Stimulated activated naive CD8-positive, alpha-beta T cell treated with anti-CD3 and anti-CD28 coated beads, Interleukin-15, Interleukin-2, amounts not matched to agents 100 ng/mL and 50 ng/mL, for 24 hours (primary cell): ENCODE measurements at regions not wholly inside any gene's neighbourhood (a gene's known extent, or its start where the extent isn't known, plus 50 kb on each side); places are given as distances from the start of the nearest gene placed in this dataset.
"Not testable (repeated sequence)": the region's sequence is repeated elsewhere in the genome, so short reads cannot be mapped to it uniquely, and the experiment has no call there.

Experiments
- H3K27ac Mint-ChIP-seq: one replicate; pipeline ENCODE4 v1.8.0; 2021; ENCODE audit warnings: mild to moderate bottlenecking, mixed read lengths
- H3K27me3 Mint-ChIP-seq: one replicate; pipeline ENCODE4 v1.8.0; 2021; ENCODE audit warnings: mixed read lengths
- H3K36me3 Mint-ChIP-seq: one replicate; pipeline ENCODE4 v1.8.0; 2021; ENCODE audit warnings: low read depth, mixed read lengths
- H3K4me1 Mint-ChIP-seq: one replicate; pipeline ENCODE4 v1.8.0; 2021; ENCODE audit warnings: low read depth, mixed read lengths
- H3K4me3 Mint-ChIP-seq: one replicate; pipeline ENCODE4 v1.8.0; 2021; ENCODE audit warnings: mild to moderate bottlenecking, mixed read lengths
- H3K9me3 Mint-ChIP-seq: one replicate; pipeline ENCODE4 v1.8.0; 2021; ENCODE audit warnings: mixed read lengths

DNA sequence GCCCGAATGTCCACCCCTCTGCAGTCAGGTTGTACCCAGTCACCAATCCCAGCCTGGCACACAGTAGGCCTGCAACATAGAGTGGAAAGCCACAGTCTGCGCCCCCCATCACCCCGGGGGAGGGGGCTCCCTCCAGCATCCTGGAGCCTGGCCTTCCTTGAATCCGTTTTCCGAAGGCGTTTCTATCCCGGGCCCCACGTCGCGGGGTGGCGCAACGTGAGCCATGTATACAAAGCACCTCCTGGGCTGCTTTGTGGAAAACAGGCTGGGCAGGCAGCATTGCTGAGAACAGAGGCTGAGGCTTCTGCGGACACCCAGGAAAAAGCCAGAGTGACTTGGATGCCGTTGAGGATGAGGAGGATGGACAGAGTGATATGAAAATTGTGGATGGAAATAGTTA, 103.3 kb upstream of the USP29 start:
- Mint-ChIP-seq H3K4me1 (no peaks in the 10 kb centered on the region), H3K36me3 (peaks cover 10% of the 10 kb centered on the region), H3K27ac (no peak overlapping the region), H3K27me3 (no peaks in the 10 kb centered on the region), H3K9me3 (peaks cover 45% of the 10 kb centered on the region), H3K4me3 (no peak overlapping the region)

DNA sequence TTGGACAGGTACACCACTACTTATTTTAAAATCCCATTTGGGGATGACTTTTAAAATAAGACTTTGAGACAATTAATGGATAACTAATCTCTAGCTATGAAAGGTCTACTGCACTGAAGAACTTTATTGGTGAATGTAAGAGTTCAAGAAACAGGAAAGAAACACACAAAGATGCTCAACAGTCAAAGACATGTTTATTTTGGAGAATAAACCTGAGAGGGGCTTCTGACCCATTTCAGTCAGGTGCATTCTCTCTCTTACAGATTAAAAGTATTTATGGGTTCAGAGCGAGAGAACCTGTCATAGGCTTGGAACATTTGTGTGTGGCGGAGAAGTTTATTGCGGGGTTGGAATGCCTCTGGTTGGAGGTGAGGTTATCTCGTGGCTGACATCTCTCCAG, 94.3 kb upstream of the USP29 start:
- Mint-ChIP-seq H3K36me3 (no peaks in the 10 kb centered on the region), H3K9me3 (peaks cover 38% of the 10 kb centered on the region), H3K27me3 (no peaks in the 10 kb centered on the region), H3K4me1 (no peaks in the 10 kb centered on the region), H3K27ac (no peak overlapping the region), H3K4me3 (no peak overlapping the region)

DNA sequence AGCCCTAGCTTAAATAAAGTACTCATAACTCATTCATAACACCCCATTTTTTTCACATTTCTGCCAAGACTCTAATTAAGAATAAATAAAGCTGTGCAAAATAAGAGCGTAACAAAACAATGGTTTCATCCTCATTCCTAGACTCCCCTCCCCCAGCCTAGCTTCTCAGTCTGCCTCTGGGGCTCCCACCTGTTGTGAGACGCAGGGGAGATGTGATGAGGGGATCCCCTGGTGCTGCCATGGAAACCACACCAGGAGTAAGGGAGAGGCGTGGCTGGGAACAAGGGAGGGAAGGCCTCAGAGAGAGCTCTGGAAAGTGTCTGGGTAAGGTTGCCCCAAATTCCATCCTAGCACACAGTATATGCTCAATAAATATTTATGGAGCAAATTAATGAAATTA, 93.3 kb upstream of the USP29 start:
- H3K9me3 Mint-ChIP-seq: peaks cover 36% of the 10 kb centered on the region
- H3K36me3 Mint-ChIP-seq: no peaks in the 10 kb centered on the region
- no peaks in the 10 kb centered on the region for H3K27me3 Mint-ChIP-seq
- no peak overlapping the region for H3K4me3 Mint-ChIP-seq
- no peaks in the 10 kb centered on the region for H3K4me1 Mint-ChIP-seq
- H3K27ac Mint-ChIP-seq: no peak overlapping the region

DNA sequence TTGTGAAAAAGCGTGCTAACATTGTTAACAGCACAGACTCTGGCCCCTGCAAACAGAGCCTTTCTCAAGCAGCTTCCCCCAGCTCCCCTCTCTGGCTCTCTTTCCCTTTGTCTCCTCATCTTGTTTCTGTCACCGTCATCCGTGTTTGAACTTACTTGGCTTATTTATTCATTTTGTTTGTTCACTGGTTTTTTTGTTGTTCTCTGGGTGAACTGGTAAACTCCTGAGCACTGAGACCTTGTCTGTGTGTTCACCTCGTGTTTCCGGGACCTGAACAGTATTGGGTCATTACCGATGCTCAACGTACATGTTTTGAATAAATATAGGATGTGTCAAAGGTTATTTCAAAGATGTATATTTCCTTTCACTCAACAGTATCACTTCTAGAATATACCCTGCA, 92.4 kb upstream of the USP29 start:
- Mint-ChIP-seq H3K4me3 (no peak overlapping the region), H3K9me3 (peaks cover 39% of the 10 kb centered on the region), H3K27ac (no peak overlapping the region), H3K27me3 (no peaks in the 10 kb centered on the region), H3K4me1 (no peaks in the 10 kb centered on the region), H3K36me3 (no peaks in the 10 kb centered on the region)

DNA sequence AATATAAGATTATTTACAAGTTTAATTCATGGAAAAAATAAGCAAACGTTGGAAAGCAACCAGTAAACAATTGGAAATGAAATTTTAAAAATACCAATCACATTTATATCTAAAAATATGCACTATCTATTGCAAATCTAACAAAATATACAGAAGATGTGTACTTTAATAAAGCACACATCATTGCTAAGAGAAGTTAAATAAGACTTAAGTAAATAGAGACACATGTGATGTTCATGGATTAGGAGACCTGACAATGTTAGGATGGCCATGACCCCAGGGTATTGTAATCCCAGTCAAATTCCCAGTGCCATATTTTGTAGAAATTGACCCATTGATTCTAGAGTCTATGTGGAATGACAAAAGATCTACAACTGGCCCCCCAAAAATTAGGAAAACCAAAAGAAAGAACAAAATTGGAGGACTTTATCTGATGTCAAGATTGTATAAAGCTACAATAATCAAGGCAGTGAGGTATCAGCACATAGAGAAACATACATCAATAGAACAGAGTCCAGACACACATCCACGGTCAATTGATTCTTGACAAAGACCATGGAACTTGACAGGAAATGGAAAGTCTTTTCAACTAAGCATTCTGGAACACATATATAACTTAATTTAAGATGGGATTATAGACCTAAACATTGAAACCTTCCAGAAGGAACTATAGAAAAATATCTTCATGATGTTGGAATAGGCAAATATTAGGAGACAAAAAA, 90.8 kb upstream of the USP29 start:
- Mint-ChIP-seq H3K27me3 (no peaks in the 10 kb centered on the region), H3K36me3 (no peaks in the 10 kb centered on the region), H3K4me1 (no peaks in the 10 kb centered on the region), H3K4me3 (no peak overlapping the region), H3K9me3 (peaks cover 37% of the 10 kb centered on the region), H3K27ac (no peak overlapping the region)

DNA sequence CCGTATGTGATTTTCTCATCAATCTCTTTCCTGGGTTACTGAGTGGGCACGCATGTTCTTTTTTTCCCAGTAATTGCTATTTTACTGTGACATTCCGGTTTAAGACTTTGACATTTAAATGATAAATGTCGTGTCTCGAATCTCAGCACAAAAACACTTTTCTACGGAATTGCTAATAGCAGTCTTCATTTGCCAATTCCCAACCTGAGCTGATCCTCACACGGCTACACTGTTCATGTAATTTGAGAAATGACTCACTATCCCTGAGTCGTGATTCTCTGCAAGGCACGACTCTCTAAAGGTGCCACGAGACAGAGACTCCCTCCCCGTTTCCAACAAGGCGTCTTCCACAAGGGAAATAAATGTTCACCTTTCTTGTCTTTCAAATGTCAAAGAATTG, 88.7 kb upstream of the USP29 start:
- peaks cover 4% of the 10 kb centered on the region for H3K36me3 Mint-ChIP-seq
- H3K4me3 Mint-ChIP-seq: no peak overlapping the region
- H3K4me1 Mint-ChIP-seq: no peaks in the 10 kb centered on the region
- H3K9me3 Mint-ChIP-seq: peaks cover 35% of the 10 kb centered on the region
- H3K27me3 Mint-ChIP-seq: no peaks in the 10 kb centered on the region
- no peak overlapping the region for H3K27ac Mint-ChIP-seq

DNA sequence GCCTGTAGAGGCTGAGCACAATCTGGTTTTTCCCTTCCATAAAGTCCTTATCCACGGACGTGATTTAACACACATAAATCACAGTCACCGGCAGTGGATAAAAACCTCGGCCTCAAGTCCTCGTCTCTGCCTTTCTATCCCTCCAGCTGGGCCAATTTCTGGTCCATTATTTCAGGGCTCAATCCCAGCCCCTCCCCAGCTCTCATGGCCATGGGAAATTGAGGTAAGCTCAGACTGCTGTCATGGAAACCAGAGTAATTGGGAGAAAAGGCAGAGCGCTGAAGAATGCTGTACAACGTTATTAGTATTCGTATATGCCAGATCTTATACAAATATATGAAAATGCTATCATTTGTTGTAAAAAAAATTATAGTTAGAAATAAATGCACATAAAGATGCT, 86.2 kb upstream of the USP29 start:
- Mint-ChIP-seq H3K27ac (no peak overlapping the region), H3K9me3 (peaks cover 43% of the 10 kb centered on the region), H3K4me1 (no peaks in the 10 kb centered on the region), H3K4me3 (no peak overlapping the region), H3K36me3 (peaks cover 4% of the 10 kb centered on the region), H3K27me3 (no peaks in the 10 kb centered on the region)

DNA sequence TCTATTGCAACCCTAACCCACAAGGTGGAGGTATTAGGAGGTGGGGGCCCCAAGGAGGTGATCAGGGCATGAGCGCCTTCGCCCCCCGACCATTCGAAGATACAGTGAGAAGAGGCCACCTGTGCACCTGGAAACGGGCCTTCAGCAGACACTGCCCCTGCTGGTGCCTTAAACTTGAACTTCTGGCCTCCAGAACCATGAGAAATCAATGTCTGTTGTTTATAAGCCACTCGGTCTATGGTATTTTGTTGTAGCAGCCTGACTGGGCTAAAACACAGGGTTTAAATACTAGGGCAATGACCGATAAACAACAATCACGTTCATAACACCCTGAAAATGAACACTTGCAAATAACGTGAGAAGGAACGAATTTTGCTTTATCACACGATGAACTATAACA, 85.2 kb upstream of the USP29 start:
- Mint-ChIP-seq H3K4me1 (no peaks in the 10 kb centered on the region), H3K27ac (no peak overlapping the region), H3K9me3 (peaks cover 51% of the 10 kb centered on the region)

DNA sequence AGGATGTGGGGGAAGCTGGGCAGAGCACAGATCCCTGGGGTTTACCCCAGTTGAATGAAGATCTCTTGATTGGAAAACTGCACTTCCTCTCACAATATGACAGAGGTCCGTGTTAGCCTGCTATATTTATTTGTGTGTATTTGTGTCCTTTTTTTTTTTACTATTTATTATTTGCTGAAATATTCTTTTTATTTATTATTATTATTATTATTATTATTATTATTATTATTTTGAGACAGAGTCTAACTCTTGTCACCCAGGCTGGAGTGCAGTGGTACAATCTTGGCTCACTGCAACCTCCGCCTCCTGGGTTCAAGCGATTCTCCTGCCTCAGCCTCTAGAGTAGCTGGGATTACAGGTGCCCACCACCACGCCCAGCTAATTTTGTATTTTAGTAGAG, 84.0 kb upstream of the USP29 start:
- H3K4me3 Mint-ChIP-seq, H3K36me3 Mint-ChIP-seq, H3K27me3 Mint-ChIP-seq, H3K4me1 Mint-ChIP-seq, H3K27ac Mint-ChIP-seq: not testable (repeated sequence)
- peaks cover 56% of the 10 kb centered on the region for H3K9me3 Mint-ChIP-seq

More for the DNA sequence above, 85.2 kb upstream of the USP29 start:
- no peak overlapping the region for H3K4me3 Mint-ChIP-seq
- H3K36me3 Mint-ChIP-seq: peaks cover 4% of the 10 kb centered on the region
- H3K27me3 Mint-ChIP-seq: no peaks in the 10 kb centered on the region

DNA sequence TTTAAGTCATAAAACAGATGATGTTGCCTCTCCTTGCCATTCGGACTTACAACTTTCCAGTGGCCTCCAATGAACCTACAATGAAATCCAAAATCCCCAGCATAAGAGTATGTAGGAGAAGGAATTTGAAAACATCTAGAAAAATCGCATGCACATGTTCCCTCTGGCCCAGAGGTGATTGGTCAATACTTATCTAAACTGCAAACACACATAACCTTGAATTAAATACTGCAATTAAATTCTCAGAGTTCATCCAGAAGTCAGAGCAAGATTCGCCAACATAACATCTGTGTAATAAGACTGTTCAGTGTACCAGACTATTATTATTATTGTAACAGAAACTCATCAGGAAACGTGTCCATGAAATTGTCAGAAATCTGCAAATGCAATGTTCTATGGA, 82.2 kb upstream of the USP29 start:
- Mint-ChIP-seq H3K4me1 (no peaks in the 10 kb centered on the region), H3K4me3 (no peak overlapping the region), H3K27ac (no peak overlapping the region), H3K36me3 (peaks cover 4% of the 10 kb centered on the region), H3K27me3 (no peaks in the 10 kb centered on the region), H3K9me3 (peaks cover 60% of the 10 kb centered on the region)

DNA sequence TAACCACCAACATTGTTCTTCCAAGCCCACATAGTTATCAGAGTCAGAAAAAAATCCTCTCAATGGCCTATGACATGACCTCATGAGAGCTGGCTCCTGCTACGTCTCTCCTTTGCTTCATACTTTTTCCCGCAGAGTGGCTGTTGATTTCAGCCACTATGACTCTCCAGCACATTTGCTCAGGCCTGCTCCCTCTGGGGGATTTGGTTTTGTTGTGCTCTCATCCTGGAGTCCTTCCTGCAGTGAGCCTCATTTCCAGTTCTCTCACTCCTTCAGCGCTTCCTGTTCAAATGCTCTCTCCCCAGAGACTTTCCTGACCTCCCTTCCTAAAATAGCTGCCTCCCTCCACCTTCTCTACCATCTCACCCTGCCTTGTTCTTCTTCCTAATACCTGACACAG, 72.0 kb upstream of the USP29 start:
- no peaks in the 10 kb centered on the region for H3K4me1 Mint-ChIP-seq
- no peaks in the 10 kb centered on the region for H3K27me3 Mint-ChIP-seq
- H3K27ac Mint-ChIP-seq: no peak overlapping the region
- H3K36me3 Mint-ChIP-seq: peaks cover 4% of the 10 kb centered on the region
- no peak overlapping the region for H3K4me3 Mint-ChIP-seq
- peaks cover 26% of the 10 kb centered on the region for H3K9me3 Mint-ChIP-seq

DNA sequence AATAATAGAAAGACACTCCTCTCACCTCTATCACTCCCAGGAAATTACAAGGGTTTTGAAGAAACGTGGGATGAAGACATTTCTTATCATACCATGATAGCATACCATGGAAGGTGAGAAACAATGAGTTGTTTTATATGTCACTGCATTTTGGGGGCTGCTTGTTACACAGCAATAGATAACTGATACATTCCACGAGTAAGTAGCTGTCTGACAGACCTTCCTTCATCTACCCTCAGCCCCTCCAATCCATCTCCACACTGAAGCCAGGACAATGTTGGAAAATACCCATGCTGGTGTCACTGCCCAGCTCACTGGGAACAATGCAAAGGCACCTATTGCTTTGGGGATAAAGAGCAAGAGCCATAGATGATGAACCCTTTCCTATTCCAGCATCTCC, 68.9 kb upstream of the USP29 start:
- Mint-ChIP-seq H3K4me3 (no peak overlapping the region), H3K27ac (no peak overlapping the region), H3K36me3 (peaks cover 4% of the 10 kb centered on the region), H3K27me3 (no peaks in the 10 kb centered on the region), H3K4me1 (no peaks in the 10 kb centered on the region), H3K9me3 (peaks cover 41% of the 10 kb centered on the region)

DNA sequence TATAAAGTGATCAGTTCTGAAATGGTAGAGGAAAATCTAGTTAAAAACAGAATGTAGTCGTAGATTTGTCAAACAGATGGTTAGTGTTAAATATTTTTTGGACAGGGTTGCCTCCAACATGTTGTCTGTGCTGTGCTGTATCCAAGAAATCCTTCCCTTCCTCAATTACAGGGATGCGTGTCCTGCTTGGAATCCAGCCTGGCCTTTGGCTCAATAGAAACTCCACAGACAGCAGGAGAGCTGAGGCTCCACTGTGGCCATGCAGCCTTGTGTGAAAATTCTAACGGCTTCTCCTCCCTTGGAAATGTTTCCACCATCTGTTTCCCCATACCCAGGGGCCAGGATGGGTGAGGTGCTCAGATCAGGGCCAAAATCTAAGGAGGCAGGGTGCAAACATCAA, 67.7 kb upstream of the USP29 start:
- Mint-ChIP-seq H3K4me3 (no peak overlapping the region), H3K27ac (no peak overlapping the region), H3K27me3 (no peaks in the 10 kb centered on the region), H3K4me1 (no peaks in the 10 kb centered on the region), H3K36me3 (peaks cover 4% of the 10 kb centered on the region), H3K9me3 (peaks cover 40% of the 10 kb centered on the region)

DNA sequence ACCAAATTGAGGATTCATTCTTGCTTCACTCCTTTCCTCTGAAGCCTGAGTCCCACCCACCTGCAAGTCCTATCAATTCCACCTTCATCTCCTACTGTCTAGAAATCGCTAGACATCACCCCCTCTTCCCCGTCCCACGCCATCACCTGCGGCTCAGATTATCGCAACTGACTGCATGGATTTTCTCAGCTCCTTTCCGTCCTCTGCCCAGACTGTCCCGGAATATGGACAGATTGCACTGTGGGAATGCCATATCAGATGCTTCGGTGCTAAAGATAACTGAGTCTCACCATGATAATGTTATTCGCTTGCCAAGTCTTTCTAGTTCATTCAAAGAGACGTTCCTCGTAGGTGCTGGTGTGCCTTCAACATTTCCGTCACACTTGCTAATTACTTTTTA, 66.4 kb upstream of the USP29 start:
- peaks cover 41% of the 10 kb centered on the region for H3K9me3 Mint-ChIP-seq
- H3K27me3 Mint-ChIP-seq: no peaks in the 10 kb centered on the region
- no peaks in the 10 kb centered on the region for H3K4me1 Mint-ChIP-seq
- H3K4me3 Mint-ChIP-seq: no peak overlapping the region
- peaks cover 3% of the 10 kb centered on the region for H3K36me3 Mint-ChIP-seq
- H3K27ac Mint-ChIP-seq: no peak overlapping the region

DNA sequence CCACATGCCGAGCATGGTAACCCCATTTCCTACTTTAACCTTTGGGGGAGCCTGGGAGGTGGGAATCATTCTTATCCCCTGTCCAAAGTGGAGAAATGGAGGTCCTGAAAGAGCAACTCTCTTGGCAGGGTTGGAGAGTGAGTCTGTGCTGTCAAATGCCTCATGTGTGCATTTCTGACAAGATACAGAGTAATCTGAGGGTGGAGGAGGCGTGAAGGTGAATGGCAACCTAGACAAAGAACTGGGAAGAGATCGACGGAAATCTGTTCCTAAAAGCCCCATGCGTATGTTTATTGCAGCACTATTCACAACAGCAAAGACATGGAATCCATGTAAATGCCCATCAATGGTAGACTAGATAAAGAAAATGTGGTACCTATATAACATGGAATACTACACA, 63.8 kb upstream of the USP29 start:
- H3K9me3 Mint-ChIP-seq: peaks cover 46% of the 10 kb centered on the region
- H3K36me3 Mint-ChIP-seq: peaks cover 3% of the 10 kb centered on the region
- peaks cover under 1% of the 10 kb centered on the region for H3K27me3 Mint-ChIP-seq
- H3K27ac Mint-ChIP-seq: no peak overlapping the region
- H3K4me1 Mint-ChIP-seq: no peaks in the 10 kb centered on the region
- no peak overlapping the region for H3K4me3 Mint-ChIP-seq

DNA sequence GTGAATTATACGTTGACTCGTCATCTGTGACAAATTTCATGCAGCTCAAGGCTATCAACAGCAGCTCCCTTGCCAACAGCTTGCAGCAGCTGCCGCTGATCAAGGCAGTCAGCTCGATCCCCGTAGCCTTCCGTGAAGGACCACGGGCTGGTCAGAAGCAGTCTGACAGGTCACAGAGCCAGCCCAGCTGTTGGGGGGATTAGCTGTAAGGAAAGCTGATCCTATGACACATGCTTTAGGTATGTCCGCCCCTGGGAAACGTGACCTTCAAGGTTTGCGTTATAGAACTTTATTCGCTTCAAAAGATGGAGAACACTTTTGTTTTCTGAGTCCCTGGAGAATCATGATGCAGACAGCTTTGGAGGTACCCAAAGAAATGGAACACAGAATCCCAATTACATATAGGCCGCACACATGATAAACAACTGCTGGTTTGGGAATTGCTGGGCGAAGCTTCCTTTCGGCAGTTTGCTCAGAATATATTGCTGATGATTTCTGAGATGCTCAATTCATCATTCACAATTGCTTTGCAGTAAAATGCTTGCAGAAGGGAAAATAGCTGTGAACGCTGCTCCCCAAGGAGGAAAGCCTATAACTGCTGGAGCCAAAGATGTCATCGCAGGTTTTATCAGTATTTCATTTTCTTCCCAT, 62.6 kb upstream of the USP29 start:
- Mint-ChIP-seq H3K4me1 (no peaks in the 10 kb centered on the region), H3K27ac (no peak overlapping the region), H3K9me3 (peaks cover 44% of the 10 kb centered on the region), H3K27me3 (peaks cover 3% of the 10 kb centered on the region), H3K36me3 (peaks cover 4% of the 10 kb centered on the region), H3K4me3 (no peak overlapping the region)
